ENCODE measurements at regions not wholly inside any gene's neighbourhood (a gene's known extent, or its start where the extent isn't known, plus 50 kb on each side); places are given as distances from the start of the nearest gene placed in this dataset.

- H3K36me3 ChIP-seq (replicated peaks in 1 of 2): no peaks in the 10 kb centered on the region
- H3K9me3 ChIP-seq (replicated peaks in 1 of 3): no peaks in the 10 kb centered on the region
- H3K4me1 ChIP-seq (replicated peaks in 1 of 2): no peaks in the 10 kb centered on the region
- no peak overlapping the region for H3K27ac ChIP-seq
- H3K4me3 ChIP-seq: no peak overlapping the region
- H3K27me3 ChIP-seq: no peaks in the 10 kb centered on the region
- intact Hi-C loops (cut with DNase I): no loop called here
- TF ChIP-seq CTCF (IDR thresholded peaks at IDR 0.05): no peak
- WGBS, 4 donors: 92 to 94% (median 93%) methylated on average over 2 of the region's 2 CpGs
- no peak for DNase-seq
These were observed 342.0 kb upstream of the GRAMD2B start for GRCh38 chr5:126081209-126081608.

- DNase-seq: no peak
- Histone ChIP-seq H3K27ac (no peak overlapping the region), H3K9me3 (replicated peaks in 1 of 3) (no peaks in the 10 kb centered on the region), H3K27me3 (no peaks in the 10 kb centered on the region), H3K4me3 (no peak overlapping the region), H3K36me3 (replicated peaks in 1 of 2) (no peaks in the 10 kb centered on the region), H3K4me1 (replicated peaks in 1 of 2) (no peaks in the 10 kb centered on the region)
- no peak for TF ChIP-seq POLR2A (IDR thresholded peaks at IDR 0.05)
- TF ChIP-seq CTCF (IDR thresholded peaks at IDR 0.05): no peak
- intact Hi-C loops (cut with DNase I): no loop called here
- WGBS, 4 donors: 40 to 46% (median 44%) methylated on average over 2 of the region's 2 CpGs
These were observed 330.2 kb upstream of the GRAMD2B start for GRCh38 chr5:126093041-126093440.

GRCh38 chr5:126093718-126094117, 329.5 kb upstream of the GRAMD2B start:
- TF ChIP-seq CTCF (IDR thresholded peaks at IDR 0.05) (no peak), POLR2A (IDR thresholded peaks at IDR 0.05) (no peak)
- H3K27ac ChIP-seq: no peak overlapping the region
- no peak for DNase-seq
- H3K4me1 ChIP-seq (replicated peaks in 1 of 2): no peaks in the 10 kb centered on the region
- H3K27me3 ChIP-seq: no peaks in the 10 kb centered on the region
- no peaks in the 10 kb centered on the region for H3K36me3 ChIP-seq (replicated peaks in 1 of 2)
- 90 to 96% (median 92%) methylated on average over 5 of the region's 5 CpGs for WGBS, 4 donors
- H3K9me3 ChIP-seq (replicated peaks in 1 of 3): no peaks in the 10 kb centered on the region
- H3K4me3 ChIP-seq: no peak overlapping the region
- intact Hi-C loops (cut with DNase I): no loop called here

GRCh38 chr5:126094991-126095390, 328.2 kb upstream of the GRAMD2B start:
- no peaks in the 10 kb centered on the region for H3K36me3 ChIP-seq (replicated peaks in 1 of 2)
- no peaks in the 10 kb centered on the region for H3K27me3 ChIP-seq
- intact Hi-C loops (cut with DNase I): no loop called here
- H3K27ac ChIP-seq: no peak overlapping the region
- no peak for TF ChIP-seq CTCF (IDR thresholded peaks at IDR 0.05)
- H3K4me3 ChIP-seq: no peak overlapping the region
- DNase-seq: no peak
- no peaks in the 10 kb centered on the region for H3K9me3 ChIP-seq (replicated peaks in 1 of 3)
- H3K4me1 ChIP-seq (replicated peaks in 1 of 2): no peaks in the 10 kb centered on the region
- 66 to 80% (median 77%) methylated on average over 2 of the region's 2 CpGs for WGBS, 4 donors
